D721Med (cell line): ENCODE measurements at regions not wholly inside any gene's neighbourhood (a gene's known extent, or its start where the extent isn't known, plus 50 kb on each side); places are given as distances from the start of the nearest gene placed in this dataset.
"Not testable (repeated sequence)": the region's sequence is repeated elsewhere in the genome, so short reads cannot be mapped to it uniquely, and the experiment has no call there.

Source experiments
- DNase-seq: peaks from one replicate; pipeline ENCODE4 v3.0.0; 2011; ENCODE audit warnings: low spot score; ENCODE audit not compliant: insufficient read length
- FAIRE-seq: peaks from 2 replicates; lab custom pipeline; 2011; peaks lifted over from hg19 to GRCh38; lab: Jason Lieb, UNC
- TF ChIP-seq, protein P1 (sequence below): IDR thresholded peaks from 2 replicates; pipeline ENCODE4 v1.5.1; 2012; ENCODE audit warnings: mild to moderate bottlenecking, control low read depth; ENCODE audit not compliant: insufficient read depth; ENCODE audit errors: missing control alignments

DNA sequence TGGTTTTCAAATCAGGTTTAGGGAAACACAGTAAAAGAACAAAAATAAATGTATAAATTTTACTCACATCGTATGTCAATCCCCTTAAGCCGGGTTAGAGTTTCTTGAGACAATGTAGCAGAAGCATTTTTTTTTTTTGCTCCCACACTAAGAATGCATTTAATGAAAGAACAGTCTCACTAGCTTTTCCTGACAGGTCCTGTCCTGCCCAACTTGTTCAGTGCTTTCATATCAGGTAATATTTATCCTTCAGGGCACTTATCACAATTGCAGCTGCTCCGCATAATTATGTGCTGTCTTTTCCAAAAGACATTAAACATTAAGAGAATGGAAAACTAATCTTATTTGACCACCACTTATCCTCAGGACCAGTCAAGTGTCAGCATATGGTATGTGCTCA is 632.0 kb downstream of the HTR1B start:
- DNase-seq (no peak), FAIRE-seq (no peak)
- TF ChIP-seq, protein P1, sequence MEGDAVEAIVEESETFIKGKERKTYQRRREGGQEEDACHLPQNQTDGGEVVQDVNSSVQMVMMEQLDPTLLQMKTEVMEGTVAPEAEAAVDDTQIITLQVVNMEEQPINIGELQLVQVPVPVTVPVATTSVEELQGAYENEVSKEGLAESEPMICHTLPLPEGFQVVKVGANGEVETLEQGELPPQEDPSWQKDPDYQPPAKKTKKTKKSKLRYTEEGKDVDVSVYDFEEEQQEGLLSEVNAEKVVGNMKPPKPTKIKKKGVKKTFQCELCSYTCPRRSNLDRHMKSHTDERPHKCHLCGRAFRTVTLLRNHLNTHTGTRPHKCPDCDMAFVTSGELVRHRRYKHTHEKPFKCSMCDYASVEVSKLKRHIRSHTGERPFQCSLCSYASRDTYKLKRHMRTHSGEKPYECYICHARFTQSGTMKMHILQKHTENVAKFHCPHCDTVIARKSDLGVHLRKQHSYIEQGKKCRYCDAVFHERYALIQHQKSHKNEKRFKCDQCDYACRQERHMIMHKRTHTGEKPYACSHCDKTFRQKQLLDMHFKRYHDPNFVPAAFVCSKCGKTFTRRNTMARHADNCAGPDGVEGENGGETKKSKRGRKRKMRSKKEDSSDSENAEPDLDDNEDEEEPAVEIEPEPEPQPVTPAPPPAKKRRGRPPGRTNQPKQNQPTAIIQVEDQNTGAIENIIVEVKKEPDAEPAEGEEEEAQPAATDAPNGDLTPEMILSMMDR = no peak

DNA sequence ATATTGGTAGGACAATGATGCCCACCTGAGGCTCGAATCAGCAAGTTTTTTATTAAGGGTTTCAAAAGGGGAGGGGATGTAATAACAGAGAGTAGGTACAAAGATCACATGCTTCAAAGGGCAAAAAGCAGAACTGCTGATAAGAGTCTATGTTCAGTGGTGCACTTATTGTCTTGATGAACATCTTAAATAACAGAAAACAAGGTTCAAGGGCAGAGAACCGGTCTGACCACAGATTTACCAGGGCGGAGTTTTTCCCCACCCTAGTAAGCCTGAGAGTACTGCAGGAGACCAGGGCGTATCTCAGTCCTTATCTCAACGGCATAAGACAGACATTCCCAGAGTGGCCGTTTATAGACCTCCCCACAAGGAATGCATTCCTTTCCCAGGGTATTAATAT is 639.7 kb downstream of the HTR1B start:
- not testable (repeated sequence) for FAIRE-seq

DNA sequence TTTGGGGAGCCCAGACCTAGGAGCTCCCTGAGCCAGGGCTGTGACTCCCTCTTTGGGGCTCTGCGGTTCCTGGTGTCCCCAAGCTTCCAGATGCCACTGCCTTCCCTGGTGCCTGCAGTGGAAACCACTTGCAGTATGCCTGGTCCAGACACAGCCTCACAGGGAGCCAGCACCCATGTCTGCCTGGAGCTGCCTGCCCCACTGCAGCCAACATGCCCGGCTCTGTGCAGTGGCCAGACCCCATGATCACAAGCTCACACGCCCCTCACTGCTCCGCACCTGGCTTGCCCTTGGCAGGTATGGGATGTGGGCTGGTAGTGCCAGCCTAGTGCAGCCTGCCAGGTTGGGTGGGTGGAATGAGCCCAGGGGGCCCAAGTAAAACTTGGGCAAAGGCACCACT is 644.8 kb downstream of the HTR1B start:
- TF ChIP-seq, protein P1 = no peak
- no peak for FAIRE-seq
- no peak for DNase-seq

More for the DNA sequence above, 639.7 kb downstream of the HTR1B start:
- not testable (repeated sequence) for DNase-seq

DNA sequence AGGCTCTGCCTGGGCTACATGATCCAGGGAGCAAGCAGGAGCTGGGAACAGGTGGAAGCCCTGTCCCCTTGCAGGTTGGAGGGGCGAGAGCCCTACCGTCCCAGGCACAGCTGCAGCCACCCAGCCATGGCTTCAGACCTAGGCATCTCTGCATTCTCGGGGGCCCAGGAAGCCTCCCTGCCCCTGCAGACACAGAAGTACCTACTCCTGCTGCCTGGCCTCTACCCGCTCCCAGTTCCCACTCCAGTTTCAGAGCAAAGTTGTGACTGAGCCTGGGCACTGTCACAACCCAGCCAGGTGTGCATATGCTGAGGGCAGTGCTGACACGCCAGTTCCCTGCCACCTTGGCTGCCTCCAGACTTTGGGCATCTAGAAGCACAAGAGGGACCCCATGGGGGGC is 645.9 kb downstream of the HTR1B start:
- DNase-seq = no peak
- FAIRE-seq = no peak
- TF ChIP-seq, protein P1 = no peak

DNA sequence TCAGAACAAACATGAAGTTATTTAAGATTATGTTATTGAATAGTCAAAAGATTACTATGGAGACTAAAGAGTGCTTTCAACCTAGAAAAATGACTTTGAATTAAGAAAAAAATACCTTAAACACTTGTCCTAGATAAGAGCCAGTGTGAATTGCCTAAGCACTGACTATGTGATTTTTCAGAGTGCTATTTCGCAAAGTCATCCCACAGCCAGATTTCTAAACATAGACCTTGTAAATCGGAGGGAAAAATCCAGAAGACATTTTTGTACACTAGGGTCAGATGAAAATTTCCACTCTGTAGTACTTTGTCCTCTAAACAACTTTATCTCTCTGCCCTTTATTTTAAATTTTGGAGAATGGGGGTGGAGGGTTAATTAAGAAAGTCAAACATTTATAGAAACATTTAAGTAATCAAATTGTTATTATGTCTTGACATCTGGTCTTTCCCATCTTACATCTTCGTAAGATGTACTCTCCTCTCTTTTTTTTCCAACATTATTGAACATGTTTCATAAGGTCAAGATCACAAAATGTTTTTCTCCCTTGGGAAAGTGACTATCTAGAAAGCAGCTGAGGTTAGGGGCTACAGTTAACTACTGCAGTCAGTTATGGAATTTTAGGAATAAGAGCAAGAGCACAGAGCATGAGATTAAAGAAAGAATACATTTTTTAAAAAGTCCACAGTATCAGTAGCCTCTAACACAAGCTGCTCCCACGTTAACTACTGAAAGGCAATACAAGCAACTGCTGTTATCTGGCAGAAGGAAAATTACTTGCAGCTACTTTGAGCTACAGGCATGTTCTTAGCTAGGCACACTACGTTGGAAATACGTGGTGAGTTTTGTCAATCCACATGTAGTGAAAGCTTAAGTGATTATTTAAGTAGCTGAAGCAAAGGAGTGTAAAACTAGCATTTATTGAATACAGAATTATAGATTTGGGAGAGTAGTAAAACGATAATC is 648.5 kb downstream of the HTR1B start:
- no peak for DNase-seq
- TF ChIP-seq, protein P1 = no peak
- FAIRE-seq = no peak

DNA sequence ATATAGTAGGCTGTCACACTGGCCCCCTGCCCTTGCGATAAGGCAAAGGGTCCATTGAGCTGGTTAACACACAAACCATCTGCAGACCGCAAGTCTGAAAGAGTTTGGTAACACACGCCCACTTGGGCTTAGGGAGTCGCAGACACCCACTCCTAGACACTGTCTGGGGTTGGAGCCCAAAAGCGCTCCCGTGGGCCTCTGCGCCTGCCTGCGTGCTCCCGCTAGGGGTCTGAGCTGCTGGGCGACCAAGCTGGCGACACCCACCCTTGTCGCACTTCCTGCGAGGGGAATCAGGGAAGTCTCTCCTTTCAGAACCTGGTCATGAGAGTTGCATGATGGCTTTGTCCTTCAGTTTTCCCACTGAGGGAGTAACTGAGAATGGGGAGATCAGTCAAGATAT is 653.0 kb downstream of the HTR1B start:
- no peak for FAIRE-seq

DNA sequence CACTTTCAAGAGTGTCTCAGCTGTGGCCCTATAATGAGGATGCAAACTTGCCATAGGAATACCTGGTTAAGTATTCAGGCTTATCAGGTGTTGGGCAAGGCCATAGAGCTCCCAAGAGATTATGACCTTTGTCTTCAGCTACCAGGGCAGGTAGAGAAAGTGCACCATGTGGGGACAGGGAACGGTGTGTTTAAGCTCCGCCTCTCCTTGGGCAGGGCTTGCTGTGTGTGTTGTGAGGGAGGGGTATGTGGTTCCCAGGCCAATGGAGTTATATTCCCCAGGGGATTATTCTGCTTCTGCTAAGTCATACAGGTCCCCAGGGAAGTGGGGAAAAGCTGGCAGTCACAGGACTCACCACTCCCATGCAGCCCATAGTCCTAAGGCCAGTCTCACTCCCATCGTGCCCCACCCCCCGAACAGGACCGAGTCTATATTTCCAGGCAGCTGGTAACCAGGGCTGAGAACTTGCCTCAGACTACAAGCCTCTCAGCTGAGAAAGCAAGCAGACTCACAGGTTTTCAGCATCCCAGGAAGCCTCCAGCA is 660.2 kb downstream of the HTR1B start:
- DNase-seq (no peak), FAIRE-seq (no peak)
- TF ChIP-seq, protein P1 = no peak

More for the DNA sequence above, 653.0 kb downstream of the HTR1B start:
- TF ChIP-seq, protein P1 = no peak
- no peak for DNase-seq
